ENCODE measurements at regions not wholly inside any gene's neighbourhood (a gene's known extent, or its start where the extent isn't known, plus 50 kb on each side); places are given as distances from the start of the nearest gene placed in this dataset.

- DNase-seq (ENCODE audit: low read depth, low spot score): no peak
- no peak for TF ChIP-seq ZNF274 (IDR thresholded peaks at IDR 0.05; ENCODE audit: low read depth, low read length)
- TF ChIP-seq SUZ12 (IDR thresholded peaks at IDR 0.05; ENCODE audit: extremely low read depth, insufficient read depth, insufficient read length): no peak
- no peaks in the 10 kb centered on the region for H3K36me3 ChIP-seq (ENCODE audit: insufficient read depth, insufficient read length, low read length)
- H3K9me3 ChIP-seq (ENCODE audit: insufficient read depth, low read length): no peaks in the 10 kb centered on the region
- no peak overlapping the region for H3K9ac ChIP-seq (ENCODE audit: insufficient read length, low read depth)
- no peak overlapping the region for H3K4me3 ChIP-seq (ENCODE audit: insufficient read length, low read depth)
- H3K4me1 ChIP-seq (ENCODE audit: insufficient read depth, insufficient read length): no peaks in the 10 kb centered on the region
- H3K27me3 ChIP-seq (ENCODE audit: insufficient read depth, insufficient read length): no peaks in the 10 kb centered on the region
Observed at GRCh38 chr7:85509476-85509875, 322.6 kb upstream of the SEMA3D start.

- TF ChIP-seq YY1 (IDR thresholded peaks at IDR 0.05; ENCODE audit: insufficient read depth, insufficient read length): no peak
- TF ChIP-seq ZNF274 (IDR thresholded peaks at IDR 0.05; ENCODE audit: low read depth, low read length): no peak
- no peak for TF ChIP-seq SUZ12 (IDR thresholded peaks at IDR 0.05; ENCODE audit: extremely low read depth, insufficient read depth, insufficient read length)
- no peaks in the 10 kb centered on the region for H3K36me3 ChIP-seq (ENCODE audit: insufficient read depth, insufficient read length, low read length)
- H3K9me3 ChIP-seq (ENCODE audit: insufficient read depth, low read length): no peaks in the 10 kb centered on the region
- no peak overlapping the region for H3K9ac ChIP-seq (ENCODE audit: insufficient read length, low read depth)
- no peak overlapping the region for H3K4me3 ChIP-seq (ENCODE audit: insufficient read length, low read depth)
- no peaks in the 10 kb centered on the region for H3K27me3 ChIP-seq (ENCODE audit: insufficient read depth, insufficient read length)
- no peaks in the 10 kb centered on the region for H3K4me1 ChIP-seq (ENCODE audit: insufficient read depth, insufficient read length)
- DNase-seq (ENCODE audit: low read depth, low spot score): no peak
Observed at GRCh38 chr7:85508642-85509410, 322.0 kb upstream of the SEMA3D start.

GRCh38 chr7:85498031-85498430 lies 311.2 kb upstream of the SEMA3D start:
- Histone ChIP-seq H3K4me3 (ENCODE audit: insufficient read length, low read depth) (no peak overlapping the region), H3K27me3 (ENCODE audit: insufficient read depth, insufficient read length) (no peaks in the 10 kb centered on the region), H3K36me3 (ENCODE audit: insufficient read depth, insufficient read length, low read length) (no peaks in the 10 kb centered on the region), H3K4me1 (ENCODE audit: insufficient read depth, insufficient read length) (no peaks in the 10 kb centered on the region), H3K9ac (ENCODE audit: insufficient read length, low read depth) (no peak overlapping the region), H3K9me3 (ENCODE audit: insufficient read depth, low read length) (no peaks in the 10 kb centered on the region; the same call in 1 of the 2 replicates)
- no peak for TF ChIP-seq YY1 (IDR thresholded peaks at IDR 0.05; ENCODE audit: insufficient read depth, insufficient read length)
- no peak for TF ChIP-seq ZNF274 (IDR thresholded peaks at IDR 0.05; ENCODE audit: low read depth, low read length)
- TF ChIP-seq SUZ12 (IDR thresholded peaks at IDR 0.05; ENCODE audit: extremely low read depth, insufficient read depth, insufficient read length): no peak
- no peak for DNase-seq (ENCODE audit: low read depth, low spot score)

GRCh38 chr7:85489498-85489897 lies 302.6 kb upstream of the SEMA3D start:
- DNase-seq (ENCODE audit: low read depth, low spot score): no peak
- H3K4me1 ChIP-seq (ENCODE audit: insufficient read depth, insufficient read length): no peaks in the 10 kb centered on the region
- no peak overlapping the region for H3K4me3 ChIP-seq (ENCODE audit: insufficient read length, low read depth)
- H3K27me3 ChIP-seq (ENCODE audit: insufficient read depth, insufficient read length): no peaks in the 10 kb centered on the region
- TF ChIP-seq SUZ12 (IDR thresholded peaks at IDR 0.05; ENCODE audit: extremely low read depth, insufficient read depth, insufficient read length) (no peak), ZNF274 (IDR thresholded peaks at IDR 0.05; ENCODE audit: low read depth, low read length) (no peak)
- H3K9me3 ChIP-seq (ENCODE audit: insufficient read depth, low read length): no peaks in the 10 kb centered on the region
- H3K9ac ChIP-seq (ENCODE audit: insufficient read length, low read depth): no peak overlapping the region
- H3K36me3 ChIP-seq (ENCODE audit: insufficient read depth, insufficient read length, low read length): no peaks in the 10 kb centered on the region

- TF ChIP-seq YY1 (IDR thresholded peaks at IDR 0.05; ENCODE audit: insufficient read depth, insufficient read length): no peak
- TF ChIP-seq ZNF274 (IDR thresholded peaks at IDR 0.05; ENCODE audit: low read depth, low read length): no peak
- TF ChIP-seq SUZ12 (IDR thresholded peaks at IDR 0.05; ENCODE audit: extremely low read depth, insufficient read depth, insufficient read length): no peak
- H3K27me3 ChIP-seq (ENCODE audit: insufficient read depth, insufficient read length): no peaks in the 10 kb centered on the region
Observed at GRCh38 chr7:85488406-85488805, 301.6 kb upstream of the SEMA3D start.

GRCh38 chr7:85483177-85483576 lies 296.3 kb upstream of the SEMA3D start:
- H3K9ac ChIP-seq (ENCODE audit: insufficient read length, low read depth): no peak overlapping the region
- H3K36me3 ChIP-seq (ENCODE audit: insufficient read depth, insufficient read length, low read length): no peaks in the 10 kb centered on the region
- TF ChIP-seq SUZ12 (IDR thresholded peaks at IDR 0.05; ENCODE audit: extremely low read depth, insufficient read depth, insufficient read length) (no peak), ZNF274 (IDR thresholded peaks at IDR 0.05; ENCODE audit: low read depth, low read length) (no peak), YY1 (IDR thresholded peaks at IDR 0.05; ENCODE audit: insufficient read depth, insufficient read length) (no peak)
- H3K9me3 ChIP-seq (ENCODE audit: insufficient read depth, low read length): no peaks in the 10 kb centered on the region
- no peaks in the 10 kb centered on the region for H3K27me3 ChIP-seq (ENCODE audit: insufficient read depth, insufficient read length)
- H3K4me1 ChIP-seq (ENCODE audit: insufficient read depth, insufficient read length): no peaks in the 10 kb centered on the region
- no peak for DNase-seq (ENCODE audit: low read depth, low spot score)
- H3K4me3 ChIP-seq (ENCODE audit: insufficient read length, low read depth): no peak overlapping the region

More at GRCh38 chr7:85488406-85488805, 301.6 kb upstream of the SEMA3D start:
- Histone ChIP-seq H3K4me1 (ENCODE audit: insufficient read depth, insufficient read length) (no peaks in the 10 kb centered on the region), H3K36me3 (ENCODE audit: insufficient read depth, insufficient read length, low read length) (no peaks in the 10 kb centered on the region), H3K9ac (ENCODE audit: insufficient read length, low read depth) (no peak overlapping the region), H3K4me3 (ENCODE audit: insufficient read length, low read depth) (no peak overlapping the region), H3K9me3 (ENCODE audit: insufficient read depth, low read length) (no peaks in the 10 kb centered on the region)
- no peak for DNase-seq (ENCODE audit: low read depth, low spot score)

GRCh38 chr7:85480666-85481065 lies 293.8 kb upstream of the SEMA3D start:
- no peak for DNase-seq (ENCODE audit: low read depth, low spot score)
- Histone ChIP-seq H3K4me3 (ENCODE audit: insufficient read length, low read depth) (no peak overlapping the region), H3K27me3 (ENCODE audit: insufficient read depth, insufficient read length) (no peaks in the 10 kb centered on the region), H3K9me3 (ENCODE audit: insufficient read depth, low read length) (no peaks in the 10 kb centered on the region), H3K36me3 (ENCODE audit: insufficient read depth, insufficient read length, low read length) (no peaks in the 10 kb centered on the region), H3K4me1 (ENCODE audit: insufficient read depth, insufficient read length) (no peaks in the 10 kb centered on the region), H3K9ac (ENCODE audit: insufficient read length, low read depth) (no peak overlapping the region)
- no peak for TF ChIP-seq SUZ12 (IDR thresholded peaks at IDR 0.05; ENCODE audit: extremely low read depth, insufficient read depth, insufficient read length)
- no peak for TF ChIP-seq ZNF274 (IDR thresholded peaks at IDR 0.05; ENCODE audit: low read depth, low read length)
- TF ChIP-seq YY1 (IDR thresholded peaks at IDR 0.05; ENCODE audit: insufficient read depth, insufficient read length): no peak
